Mesodermal cell (in vitro differentiated cells): ENCODE measurements at regions not wholly inside any gene's neighbourhood (a gene's known extent, or its start where the extent isn't known, plus 50 kb on each side); places are given as distances from the start of the nearest gene placed in this dataset.

Source experiments
- H3K27ac ChIP-seq: 2 replicates; pipeline ENCODE4 v1.7.0; 2013; ENCODE audit warnings: mild to moderate bottlenecking, low read depth, low read length, moderate library complexity; ENCODE audit not compliant: severe bottlenecking
- H3K36me3 ChIP-seq: 2 replicates; pipeline ENCODE4 v1.7.1; 2013; ENCODE audit warnings: mild to moderate bottlenecking, low read length, moderate library complexity; ENCODE audit not compliant: control insufficient read depth, insufficient read depth
- H3K4me1 ChIP-seq: one replicate; pipeline ENCODE4 v1.7.1; 2013; ENCODE audit warnings: mild to moderate bottlenecking, low read length; ENCODE audit not compliant: insufficient read depth, control insufficient read depth, poor library complexity, severe bottlenecking
- H3K4me3 ChIP-seq: 2 replicates; pipeline ENCODE4 v1.7.0; 2013; ENCODE audit warnings: low read length, control low read depth, mild to moderate bottlenecking; ENCODE audit not compliant: insufficient read depth, poor library complexity, severe bottlenecking; ENCODE audit errors: extremely low read depth
- H3K9me3 ChIP-seq: 2 replicates; pipeline ENCODE4 v1.7.1; 2013; ENCODE audit warnings: mild to moderate bottlenecking, low read length, moderate library complexity; ENCODE audit not compliant: control insufficient read depth
- WGBS, 2 experiments: methylation state at CpG; one replicate each; pipeline ENCODE4 v1.1.5; 2013; ENCODE audit warnings: missing lambda C conversion rate in 2 of 2; ENCODE audit not compliant: insufficient coverage in 2 of 2; 5-methylcytosine and 5-hydroxymethylcytosine counted together

DNA sequence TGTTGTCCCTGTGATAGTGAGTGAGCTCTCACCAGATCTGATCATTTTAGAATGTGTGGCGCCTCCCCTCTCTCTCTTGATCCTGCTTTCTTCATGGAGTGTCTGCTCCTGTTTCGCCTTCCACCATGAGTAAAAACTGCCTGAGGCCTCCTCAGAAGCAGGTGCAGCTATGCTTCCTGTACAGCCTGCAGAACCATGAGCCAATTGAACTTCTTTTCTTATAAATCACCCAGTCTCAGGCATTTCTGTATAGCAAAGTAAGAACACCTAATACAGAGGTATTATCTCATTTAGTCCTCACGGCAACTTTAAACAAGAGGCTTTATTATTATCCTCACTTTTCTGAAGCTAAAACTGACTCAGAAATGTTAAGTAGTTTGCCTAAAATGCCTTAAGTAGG is 81.3 kb upstream of the BTG1 start:
- Histone ChIP-seq H3K27ac (no peak overlapping the region), H3K4me3 (no peak overlapping the region), H3K4me1 (peaks cover 11% of the 10 kb centered on the region), H3K36me3 (no peaks in the 10 kb centered on the region), H3K9me3 (no peaks in the 10 kb centered on the region)
- 71 to 100% methylated on average over 1 to 2 of the region's 3 CpGs for WGBS, 2 experiments

DNA sequence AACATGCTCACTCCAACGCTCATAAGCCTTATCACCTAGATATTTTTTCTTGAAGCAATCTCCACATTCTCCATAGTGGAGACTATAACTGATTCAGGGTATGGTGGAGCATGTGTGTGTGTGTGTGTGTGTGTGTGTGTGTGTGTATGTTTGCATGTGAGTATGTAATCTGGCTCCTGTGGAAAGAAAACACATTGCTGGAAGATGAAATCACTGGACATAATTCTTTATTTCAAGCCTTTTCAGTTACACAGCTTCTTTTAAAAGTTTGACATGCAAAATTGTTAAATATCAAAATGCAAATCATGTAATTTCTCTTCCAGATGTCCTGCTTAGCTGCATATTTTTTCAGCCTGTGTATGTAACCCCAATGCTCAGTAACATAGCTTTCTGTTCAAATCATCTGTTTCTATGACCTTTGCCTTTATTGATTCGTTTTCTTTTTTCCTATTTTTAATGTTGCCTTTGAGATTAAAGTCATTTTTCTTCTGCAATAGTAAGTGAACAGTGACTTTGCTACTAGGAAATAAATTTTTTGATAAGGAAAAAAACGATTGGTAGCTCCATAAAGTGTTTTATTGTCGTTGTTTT is 80.5 kb upstream of the BTG1 start:
- peaks cover 11% of the 10 kb centered on the region for H3K4me1 ChIP-seq
- 92% methylated on average over 2 of the region's 4 CpGs for WGBS, 2 experiments
- H3K4me3 ChIP-seq: no peak overlapping the region
- no peak overlapping the region for H3K27ac ChIP-seq
- no peaks in the 10 kb centered on the region for H3K9me3 ChIP-seq
- H3K36me3 ChIP-seq: no peaks in the 10 kb centered on the region

DNA sequence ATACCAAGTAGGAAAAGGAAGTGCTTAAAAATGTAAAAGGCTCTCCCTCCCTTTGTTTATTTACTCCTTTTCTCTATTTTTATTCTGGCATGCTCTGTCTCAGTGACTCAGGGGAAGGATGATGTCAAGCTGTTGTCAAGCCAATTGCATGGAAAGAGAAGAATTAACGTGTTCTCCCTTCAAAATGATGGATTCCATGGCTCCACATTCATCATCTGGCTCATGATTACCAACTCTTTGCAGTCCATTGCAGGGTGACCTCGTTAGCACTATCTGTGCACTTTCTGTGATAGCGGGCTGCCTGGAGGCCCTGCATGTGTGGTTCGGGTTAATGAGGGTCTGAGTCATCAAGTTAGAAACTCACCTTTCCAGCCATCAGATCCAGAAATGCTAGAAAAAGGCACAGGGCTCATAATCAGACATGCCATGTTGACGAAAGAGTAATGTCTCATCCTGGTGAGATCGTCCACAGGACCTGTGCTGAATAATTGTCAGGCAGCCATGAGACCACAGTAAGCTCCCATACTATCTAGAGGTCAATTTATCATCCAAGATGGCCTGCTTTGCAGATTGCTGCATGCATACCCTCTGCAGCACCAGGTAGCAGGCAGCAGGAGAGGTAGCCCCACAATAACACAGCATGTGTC is 79.2 kb upstream of the BTG1 start:
- WGBS, 2 experiments: 34 to 53% methylated on average over 3 to 4 of the region's 6 CpGs
- Histone ChIP-seq H3K27ac (peak overlapping the region; percentile 77), H3K9me3 (no peaks in the 10 kb centered on the region), H3K4me1 (peaks cover 11% of the 10 kb centered on the region), H3K36me3 (no peaks in the 10 kb centered on the region), H3K4me3 (no peak overlapping the region)

DNA sequence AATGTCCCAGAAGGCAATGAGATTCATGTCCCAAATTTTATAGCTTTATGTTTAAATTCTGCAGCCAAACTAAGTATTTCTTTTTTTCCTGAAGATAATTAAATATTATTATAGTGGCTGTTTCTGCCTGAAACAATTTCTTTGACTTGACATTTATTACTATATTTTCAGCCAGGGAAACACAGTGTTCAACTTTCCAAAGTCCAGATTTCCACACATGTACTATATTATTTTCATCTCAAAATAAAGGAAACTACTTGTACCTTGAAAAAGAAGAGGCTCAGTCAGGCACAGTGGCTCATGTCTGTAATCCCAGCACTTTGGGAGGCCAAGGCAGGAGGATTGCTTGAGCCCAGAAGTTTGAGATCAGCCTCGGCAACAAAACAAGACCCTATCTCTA is 77.8 kb upstream of the BTG1 start:
- WGBS, 2 experiments: no CpG with 5 or more reads among the region's 1 CpG
- H3K4me3 ChIP-seq: no peak overlapping the region
- no peaks in the 10 kb centered on the region for H3K36me3 ChIP-seq
- no peaks in the 10 kb centered on the region for H3K9me3 ChIP-seq
- H3K27ac ChIP-seq: no peak overlapping the region
- peaks cover 11% of the 10 kb centered on the region for H3K4me1 ChIP-seq

DNA sequence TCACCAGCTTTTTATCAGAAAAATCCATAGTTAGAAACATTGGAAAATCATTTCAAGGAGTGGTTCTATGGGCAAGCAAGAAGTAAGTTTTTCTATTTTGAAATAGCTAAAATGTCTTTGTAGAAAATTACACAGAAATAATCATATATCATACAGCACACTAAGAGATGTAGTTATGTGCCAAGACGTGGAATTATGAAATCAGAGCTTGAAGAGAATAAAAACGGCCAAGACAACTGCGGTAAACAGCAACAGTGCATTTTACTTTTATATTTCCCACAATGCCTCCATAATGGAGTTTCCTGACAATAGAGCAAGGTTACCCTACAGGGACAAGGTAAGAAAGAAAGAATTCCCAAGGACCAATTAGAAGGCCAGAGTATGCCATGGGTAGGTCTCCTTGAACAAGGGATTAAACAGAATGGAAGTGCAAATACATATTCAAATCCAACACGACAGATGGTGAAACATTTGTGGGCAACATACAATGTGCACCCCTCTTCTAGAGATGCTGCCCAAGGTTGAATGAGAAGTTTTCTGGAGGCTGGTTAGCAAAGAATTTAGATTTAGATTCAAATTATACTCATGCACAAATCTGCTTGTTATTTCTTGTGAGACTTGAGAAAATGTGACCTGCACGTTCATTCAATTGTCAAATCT is 76.1 kb upstream of the BTG1 start:
- WGBS, 2 experiments: 100% methylated on average over 1 to 2 of the region's 5 CpGs
- Histone ChIP-seq H3K9me3 (no peaks in the 10 kb centered on the region), H3K36me3 (no peaks in the 10 kb centered on the region), H3K27ac (no peak overlapping the region), H3K4me3 (no peak overlapping the region), H3K4me1 (peaks cover 11% of the 10 kb centered on the region)

DNA sequence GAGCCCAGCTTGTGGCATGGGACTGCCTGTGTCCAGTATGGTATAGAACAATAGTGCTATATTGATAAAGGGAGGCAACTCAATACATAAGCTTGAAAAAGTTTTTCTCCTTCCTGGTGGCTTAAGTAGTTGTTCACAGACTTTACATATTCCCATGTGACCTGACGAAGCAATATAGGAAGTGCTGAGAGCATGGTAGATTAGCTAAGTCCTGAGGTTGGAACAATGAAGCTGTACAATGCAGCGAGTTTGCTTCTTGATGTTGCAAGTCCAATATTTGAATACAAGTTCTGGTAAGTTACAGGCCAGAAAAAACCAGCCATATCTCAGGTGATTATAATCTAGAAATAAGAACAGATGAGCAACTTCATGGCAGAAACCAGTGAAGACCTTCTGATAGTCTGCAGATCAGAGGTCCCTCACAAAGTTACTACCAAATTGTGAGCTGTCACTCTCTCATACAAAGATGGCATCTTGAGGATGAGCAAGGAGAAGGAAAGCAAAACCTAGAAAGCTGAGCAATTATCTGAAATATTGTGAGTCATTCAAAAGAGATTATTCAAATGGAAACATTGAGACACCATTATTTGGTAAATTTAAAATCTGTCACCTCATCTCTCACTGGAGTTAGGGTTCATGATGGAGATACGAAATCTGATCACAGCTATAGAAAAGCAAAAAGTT is 72.9 kb upstream of the BTG1 start:
- no peaks in the 10 kb centered on the region for H3K4me1 ChIP-seq
- no peaks in the 10 kb centered on the region for H3K9me3 ChIP-seq
- H3K27ac ChIP-seq: no peak overlapping the region
- WGBS, 2 experiments: 88 to 100% methylated on average over 1 to 2 of the region's 3 CpGs
- no peak overlapping the region for H3K4me3 ChIP-seq
- no peaks in the 10 kb centered on the region for H3K36me3 ChIP-seq

DNA sequence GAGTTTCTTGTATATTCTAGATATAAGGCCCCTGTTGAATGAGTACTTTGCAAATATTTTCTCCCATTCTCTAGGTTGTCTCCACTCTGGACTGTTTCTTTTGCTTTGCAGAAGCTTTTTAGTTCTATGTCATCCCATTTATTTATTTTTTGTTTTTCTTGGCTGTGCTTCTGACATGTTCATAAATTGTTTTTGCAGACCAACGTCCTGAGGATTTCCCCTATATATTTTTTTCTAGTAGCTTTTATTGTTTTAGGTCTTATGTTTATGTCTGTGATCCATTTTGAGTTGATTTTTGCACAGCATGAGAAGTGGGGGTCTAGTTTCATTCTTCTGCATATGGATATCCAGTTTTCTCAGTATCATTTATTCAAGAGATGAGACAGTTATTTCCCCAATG is 70.4 kb upstream of the BTG1 start:
- Histone ChIP-seq H3K9me3 (no peaks in the 10 kb centered on the region), H3K4me1 (no peaks in the 10 kb centered on the region), H3K27ac (no peak overlapping the region), H3K4me3 (no peak overlapping the region), H3K36me3 (no peaks in the 10 kb centered on the region)
- WGBS, 2 experiments: no CpG with 5 or more reads among the region's 1 CpG

DNA sequence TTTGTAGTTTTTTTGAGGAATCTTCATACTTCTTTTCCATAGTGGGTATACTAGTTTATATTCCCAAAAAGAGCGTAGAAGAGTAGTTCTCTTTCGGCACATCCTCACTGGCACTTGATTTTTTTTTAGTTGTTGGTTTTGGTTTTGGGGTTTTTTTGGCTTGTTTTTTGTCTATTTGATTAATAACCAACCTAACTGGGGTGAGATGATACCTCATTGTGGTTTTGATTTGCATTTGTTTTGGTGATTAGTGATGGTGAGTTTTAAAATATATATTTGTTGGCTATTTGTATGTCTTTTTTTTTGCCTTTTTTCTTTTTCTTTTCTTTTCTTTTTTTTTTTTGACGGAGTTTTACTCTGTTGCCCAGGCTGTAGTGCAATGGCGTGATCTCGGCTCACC is 69.7 kb upstream of the BTG1 start:
- Histone ChIP-seq H3K4me3 (no peak overlapping the region), H3K27ac (no peak overlapping the region), H3K4me1 (no peaks in the 10 kb centered on the region), H3K36me3 (no peaks in the 10 kb centered on the region), H3K9me3 (no peaks in the 10 kb centered on the region)
- WGBS, 2 experiments: no CpG with 5 or more reads among the region's 5 CpGs

DNA sequence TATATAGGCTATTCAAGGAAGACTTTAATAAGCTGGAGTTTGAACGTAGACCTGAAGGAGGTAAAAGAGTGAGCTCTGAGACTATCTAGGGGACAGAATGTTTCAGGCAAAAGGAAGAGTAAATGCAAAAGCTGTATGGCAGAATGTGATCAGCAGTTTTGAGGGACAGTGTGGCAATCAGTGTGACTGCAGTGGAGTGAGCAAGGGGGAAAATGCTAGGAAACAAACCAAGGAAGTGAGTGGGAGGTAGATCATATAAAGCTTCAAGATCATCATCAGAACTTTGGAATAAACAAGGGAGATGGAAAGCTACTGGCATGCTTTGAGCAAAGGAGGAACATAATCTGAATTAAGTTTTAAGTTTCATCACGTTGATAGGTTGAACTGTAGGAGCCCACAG is 67.5 kb upstream of the BTG1 start:
- H3K4me3 ChIP-seq: no peak overlapping the region
- H3K36me3 ChIP-seq: no peaks in the 10 kb centered on the region
- no peak overlapping the region for H3K27ac ChIP-seq
- peaks cover 10% of the 10 kb centered on the region for H3K4me1 ChIP-seq
- no peaks in the 10 kb centered on the region for H3K9me3 ChIP-seq
- 81 to 92% methylated on average over 2 of the region's 2 CpGs for WGBS, 2 experiments

DNA sequence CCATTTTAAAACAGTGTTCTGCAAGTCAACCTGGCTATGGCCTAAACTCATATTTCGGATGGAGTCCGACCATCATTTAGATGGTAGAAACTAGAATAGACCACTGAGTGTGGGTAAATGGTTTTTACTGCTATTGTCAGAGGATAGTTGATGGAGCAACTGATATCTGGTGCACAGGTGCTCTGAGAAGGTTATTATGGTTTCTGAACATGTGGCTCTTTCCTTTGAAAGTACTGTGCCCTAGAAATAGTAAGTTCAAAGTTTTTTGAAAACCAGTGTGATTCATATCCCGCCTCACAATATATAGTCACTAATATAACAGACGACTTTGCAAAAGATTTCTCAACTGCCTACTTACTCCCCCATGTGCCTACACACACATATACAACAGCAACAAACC is 64.4 kb upstream of the BTG1 start:
- Histone ChIP-seq H3K9me3 (no peaks in the 10 kb centered on the region), H3K27ac (no peak overlapping the region), H3K4me3 (no peak overlapping the region), H3K4me1 (peaks cover 16% of the 10 kb centered on the region), H3K36me3 (no peaks in the 10 kb centered on the region)
- 76 to 100% methylated on average over 2 of the region's 4 CpGs for WGBS, 2 experiments
